IMR-90 (cell line): ENCODE measurements at regions not wholly inside any gene's neighbourhood (a gene's known extent, or its start where the extent isn't known, plus 50 kb on each side); places are given as distances from the start of the nearest gene placed in this dataset.

Experiments
- ATAC-seq: fragments of 200-7000 bp; cut with Tn5 transposase; 2 replicates; pipeline ENCODE4 v1.9.1; 2020; ENCODE audit warnings: low read depth, mild to moderate bottlenecking, moderate library complexity
- BruUV-seq: library from RNA; stranded (reverse); fragments of 400-500 nt; replicated peaks from 2 replicates; lab custom pipeline; 2021; lab: Mats Ljungman, UMichigan
- CTCF ChIA-PET: fragments of 300-600 bp; formaldehyde crosslinking; extraction: SDS; loops from one replicate; lab custom pipeline; 2021; ENCODE audit warnings: antibody characterized with exemption; lab: Yijun Ruan, JAX
- POLR2A ChIA-PET: fragments of 300-600 bp; sonication (Branson Sonifier 250); formaldehyde crosslinking; loops from one replicate; lab custom pipeline; 2022; ENCODE audit warnings: antibody characterized with exemption; ENCODE audit not compliant: unreplicated experiment; lab: Charles Lee
- DNase-seq: peaks from one replicate; pipeline ENCODE4 v3.0.0; 2013
- H2AFZ ChIP-seq: replicated peaks from 2 replicates; pipeline ENCODE3; 2013; ENCODE audit warnings: low read length, mild to moderate bottlenecking; ENCODE audit not compliant: poor library complexity
- H2AK5ac ChIP-seq: 2 replicates; pipeline ENCODE4 v1.6.1; 2013; ENCODE audit warnings: low read depth, low read length, inconsistent platforms
- H2AK9ac ChIP-seq: replicated peaks from 2 replicates; pipeline ENCODE3; 2013; ENCODE audit warnings: mild to moderate bottlenecking, low read depth, low read length, moderate library complexity; ENCODE audit not compliant: poor library complexity
- H2BK120ac ChIP-seq: 2 replicates; pipeline ENCODE4 v1.6.1; 2013; ENCODE audit warnings: low read depth, low read length, inconsistent platforms
- H2BK15ac ChIP-seq: 3 replicates; pipeline ENCODE4 v1.6.1; 2013; ENCODE audit warnings: low read depth, low read length, inconsistent platforms
- H2BK20ac ChIP-seq: 2 replicates; pipeline ENCODE4 v1.6.1; 2013; ENCODE audit warnings: low read depth, mild to moderate bottlenecking, inconsistent platforms, low read length, moderate library complexity
- H2BK5ac ChIP-seq: 2 replicates; pipeline ENCODE4 v1.6.1; 2013; ENCODE audit warnings: mild to moderate bottlenecking, low read depth, low read length, inconsistent platforms; ENCODE audit not compliant: poor library complexity, severe bottlenecking
- H3K14ac ChIP-seq: replicated peaks from 2 replicates; pipeline ENCODE4 v1.6.1; 2013; ENCODE audit warnings: low read depth, low read length, inconsistent platforms
- H3K18ac ChIP-seq: 2 replicates; pipeline ENCODE4 v1.6.1; 2013; ENCODE audit warnings: low read depth, low read length, control low read depth
- H3K23ac ChIP-seq: 2 replicates; pipeline ENCODE4 v1.6.1; 2013; ENCODE audit warnings: low read depth, low read length, inconsistent platforms
- H3K27ac ChIP-seq: 2 replicates; pipeline ENCODE4 v1.5.1; 2013; ENCODE audit warnings: mild to moderate bottlenecking, control low read depth, low read length; ENCODE audit not compliant: insufficient read depth
- H3K27me3 ChIP-seq: 2 replicates; pipeline ENCODE4 v1.6.1; 2013; ENCODE audit warnings: low read length; ENCODE audit not compliant: control insufficient read depth, insufficient read depth
- H3K36me3 ChIP-seq: 2 replicates; pipeline ENCODE4 v1.6.1; 2013; ENCODE audit warnings: low read length, mixed read lengths; ENCODE audit not compliant: control insufficient read depth, insufficient read depth
- H3K4ac ChIP-seq: 2 replicates; pipeline ENCODE4 v1.6.1; 2013; ENCODE audit warnings: low read depth, low read length, inconsistent platforms
- H3K4me1 ChIP-seq: 2 replicates; pipeline ENCODE4 v1.6.1; 2013; ENCODE audit warnings: low read length, mixed read lengths; ENCODE audit not compliant: control insufficient read depth, insufficient read depth
- H3K4me2 ChIP-seq: 2 replicates; pipeline ENCODE4 v1.6.1; 2013; ENCODE audit warnings: low read depth, mild to moderate bottlenecking, control low read depth, low read length, moderate library complexity
- H3K4me3 ChIP-seq: 2 replicates; pipeline ENCODE4 v1.5.1; 2013; ENCODE audit warnings: low read depth, mild to moderate bottlenecking, control low read depth, low read length, moderate library complexity; ENCODE audit not compliant: insufficient read depth
- H3K56ac ChIP-seq: 2 replicates; pipeline ENCODE4 v1.6.1; 2013; ENCODE audit warnings: low read length, inconsistent platforms; ENCODE audit not compliant: insufficient read depth; ENCODE audit errors: extremely low read depth
- H3K79me1 ChIP-seq, 2 experiments: 2 replicates each; pipeline ENCODE4 v1.6.1; 2013; ENCODE audit warnings: low read length in 2 of 2, inconsistent platforms in 1 of 2, low read depth in 1 of 2
- H3K9ac ChIP-seq: 2 replicates; pipeline ENCODE4 v1.6.1; 2013; ENCODE audit warnings: low read depth, low read length, control low read depth
- H3K9me1 ChIP-seq: 2 replicates; pipeline ENCODE4 v1.6.1; 2013; ENCODE audit warnings: low read length, inconsistent platforms; ENCODE audit not compliant: insufficient read depth
- H3K9me3 ChIP-seq: 2 replicates; pipeline ENCODE4 v1.6.1; 2013; ENCODE audit warnings: low read length; ENCODE audit not compliant: control insufficient read depth, insufficient read depth
- H4K20me1 ChIP-seq: 2 replicates; pipeline ENCODE4 v1.6.1; 2013; ENCODE audit warnings: low read length, inconsistent platforms; ENCODE audit not compliant: insufficient read depth
- H4K5ac ChIP-seq: 2 replicates; pipeline ENCODE4 v1.6.1; 2013; ENCODE audit warnings: mild to moderate bottlenecking, low read depth, low read length, control low read depth
- H4K8ac ChIP-seq, 2 experiments: 2 replicates each; pipeline ENCODE4 v1.6.1; 2013; ENCODE audit warnings: low read depth in 2 of 2, low read length in 2 of 2, control low read depth in 1 of 2, inconsistent platforms in 1 of 2
- H4K91ac ChIP-seq: 2 replicates; pipeline ENCODE4 v1.6.1; 2013; ENCODE audit warnings: low read depth, low read length, inconsistent platforms; ENCODE audit not compliant: insufficient read depth
- BHLHE40 ChIP-seq: fragments of 150-350 bp; IDR thresholded peaks from 2 replicates; pipeline ENCODE4 v1.6.1; 2016; ENCODE audit warnings: mild to moderate bottlenecking, low read depth, low read length
- CEBPB ChIP-seq: IDR thresholded peaks from 2 replicates; pipeline ENCODE4 v1.6.1; 2012; ENCODE audit warnings: low read depth, low read length, improper control_type of control experiment
- CHD1 ChIP-seq: IDR thresholded peaks from 2 replicates; pipeline ENCODE4 v1.6.1; 2012; ENCODE audit warnings: low read depth, low read length, improper control_type of control experiment
- ELK1 ChIP-seq: fragments of 150-350 bp; IDR thresholded peaks from 2 replicates; pipeline ENCODE4 v1.6.1; 2016; ENCODE audit warnings: low read depth, mild to moderate bottlenecking, low read length, moderate library complexity, borderline replicate concordance
- MXI1 ChIP-seq: IDR thresholded peaks from 2 replicates; pipeline ENCODE4 v1.6.1; 2012; ENCODE audit warnings: low read depth, mild to moderate bottlenecking, low read length, moderate library complexity, borderline replicate concordance
- RAD21 ChIP-seq: IDR thresholded peaks from 2 replicates; pipeline ENCODE4 v1.6.1; 2012; ENCODE audit warnings: low read length, improper control_type of control experiment
- SMC3 ChIP-seq: fragments of 150-350 bp; IDR thresholded peaks from 2 replicates; pipeline ENCODE4 v1.6.1; 2016; ENCODE audit warnings: low read depth, mild to moderate bottlenecking, antibody characterized with exemption, low read length, moderate library complexity
- WGBS, 2 experiments: methylation state at CpG; one replicate each; pipeline versions ENCODE4 v1.1.5 to v1.1.7; 2013; ENCODE audit warnings: missing lambda C conversion rate in 2 of 2; ENCODE audit not compliant: insufficient read length in 1 of 2; ENCODE audit errors: extremely low coverage in 2 of 2; 5-methylcytosine and 5-hydroxymethylcytosine counted together
- dilution Hi-C: fragments of 300-500 bp; cut with HindIII; formaldehyde crosslinking; loops from one replicate; pipeline ENCODE4 v1.14.3; 2018; ENCODE audit warnings: low sequenced_read_pairs; ENCODE audit not compliant: unreplicated experiment
- in situ Hi-C: fragments of 300-500 bp; cut with MboI; formaldehyde crosslinking; loops from 3 replicates; pipeline ENCODE4 v1.14.3; 2019; ENCODE audit warnings: low sequenced_read_pairs, inconsistent platforms, mixed read lengths
- intact Hi-C: fragments of 100-400 bp; cut with micrococcal nuclease; formaldehyde crosslinking; loops from 2 replicates; pipeline ENCODE4 v1.10.0; 2022

DNA sequence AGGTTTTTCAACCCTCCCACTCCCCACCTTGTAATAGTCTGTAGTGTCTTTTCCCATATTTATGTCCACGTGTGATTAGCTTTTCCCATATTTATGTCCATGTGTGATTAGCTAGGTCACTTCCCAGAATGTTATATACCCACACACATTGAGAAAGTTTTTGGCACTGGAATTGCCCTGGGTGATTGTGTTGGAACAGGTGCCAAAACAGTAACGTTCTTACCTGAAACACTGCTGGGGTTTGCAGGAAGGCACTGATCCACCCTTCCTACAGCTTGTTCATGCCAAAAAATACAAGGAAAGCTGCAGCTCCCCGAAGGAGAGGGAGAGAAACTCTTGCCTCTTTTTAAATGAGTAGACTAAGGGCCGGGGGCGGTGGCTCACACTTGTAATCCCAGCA lies 68.0 kb upstream of the CXADR start:
- in situ Hi-C loops: no loop called here
- CTCF ChIA-PET: no interaction called here

More for the DNA sequence above, 68.0 kb upstream of the CXADR start:
- dilution Hi-C loops: no loop called here
- Histone ChIP-seq H3K4me2 (no peak overlapping the region), H3K14ac (no peak overlapping the region), H2AK5ac (no peak overlapping the region), H2BK120ac (no peak overlapping the region), H3K36me3 (no peaks in the 10 kb centered on the region), H2BK5ac (no peak overlapping the region), H3K9me1 (no peaks in the 10 kb centered on the region), H2BK15ac (no peak overlapping the region), H3K23ac (no peak overlapping the region), H3K27me3 (no peaks in the 10 kb centered on the region; the same call in 1 of the 2 replicates), H3K18ac (no peak overlapping the region), H3K9me3 (no peaks in the 10 kb centered on the region), H2BK20ac (no peak overlapping the region), H3K56ac (no peak overlapping the region), H3K4me1 (peaks cover 4% of the 10 kb centered on the region; the same call in 1 of the 2 replicates), H3K79me1 (no peaks in the 10 kb centered on the region), H3K9ac (no peak overlapping the region), H3K4ac (no peak overlapping the region), H3K27ac (no peak overlapping the region), H4K5ac (no peak overlapping the region), H2AK9ac (peak overlapping the region; percentile 65), H4K8ac (no peak overlapping the region), H4K20me1 (no peaks in the 10 kb centered on the region), H4K91ac (no peak overlapping the region), H3K4me3 (no peak overlapping the region), H2AFZ (no peak overlapping the region)
- TF ChIP-seq MXI1: no peak
- no peak for TF ChIP-seq RAD21
- TF ChIP-seq ELK1: no peak
- no peak for TF ChIP-seq CHD1
- TF ChIP-seq CEBPB: no peak
- no peak for TF ChIP-seq SMC3
- TF ChIP-seq BHLHE40: no peak
- POLR2A ChIA-PET: no interaction called here
- BruUV-seq: no TSS peak
- no CpG with 5 or more reads among the region's 5 CpGs for WGBS, 2 experiments
- intact Hi-C loops: no loop called here
- DNase-seq: no peak
- ATAC-seq: no peak
